H1 (cell line): ENCODE measurements at regions not wholly inside any gene's neighbourhood (a gene's known extent, or its start where the extent isn't known, plus 50 kb on each side); places are given as distances from the start of the nearest gene placed in this dataset.

ENCODE experiments used
- ASH2L ChIP-seq: fragments of 200-600, 300-600 bp; sonication (generic); IDR thresholded peaks from one replicate; pipeline ENCODE4 v1.7.1; 2017; ENCODE audit warnings: low read length
- CHD2 ChIP-seq: IDR thresholded peaks from 2 replicates; pipeline ENCODE4 v1.6.1; 2012; ENCODE audit warnings: low read length, improper control_type of control experiment
- POLR2A ChIP-seq, 2 experiments: IDR thresholded peaks; 1 replicate in 1 of 2; 2 replicates in 1 of 2; pipeline ENCODE4 v1.6.1; 2011; ENCODE audit warnings: low read depth in 2 of 2, low read length in 2 of 2, mild to moderate bottlenecking in 2 of 2; ENCODE audit errors: control extremely low read depth in 1 of 2
- ZNF274 ChIP-seq: IDR thresholded peaks from 2 replicates; pipeline ENCODE4 v1.7.0; 2012; ENCODE audit warnings: low read length, borderline replicate concordance; ENCODE audit errors: extremely low read depth

- no peak for TF ChIP-seq ASH2L
- TF ChIP-seq CHD2 = no peak
- TF ChIP-seq POLR2A (IDR thresholded peaks at IDR 0.05; ENCODE audit: control extremely low read depth in 1 of 2, low read depth in 2 of 2, low read length in 2 of 2) = no peak
- no peak for TF ChIP-seq ZNF274
Observed at GRCh38 chr13:73844986-73845385, 289.2 kb downstream of the KLF12 start (continued).
